ENCODE measurements at regions not wholly inside any gene's neighbourhood (a gene's known extent, or its start where the extent isn't known, plus 50 kb on each side); places are given as distances from the start of the nearest gene placed in this dataset.

DNA sequence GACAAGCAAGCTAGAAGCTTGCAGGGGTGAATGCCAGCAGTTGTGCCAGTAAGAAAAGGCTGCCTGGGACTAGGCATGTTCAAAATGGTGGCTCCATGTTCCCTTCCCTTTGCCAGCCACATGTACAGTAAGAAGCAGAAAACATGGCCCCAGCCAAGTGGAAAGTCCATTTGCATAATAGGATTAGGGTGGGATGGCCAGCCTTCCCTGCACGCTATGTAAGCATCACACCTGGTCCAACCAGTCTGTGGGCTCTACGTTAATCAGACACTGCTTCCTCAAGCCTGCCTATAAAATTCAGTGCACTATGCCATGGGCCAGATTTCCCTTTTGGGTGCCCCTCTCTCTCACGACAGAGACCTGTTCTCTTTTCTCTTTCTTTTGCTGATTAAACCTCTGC, 288.4 kb downstream of the GXYLT1 start:
- Histone ChIP-seq H3K27me3 (replicated peaks; ENCODE audit: control insufficient read depth, insufficient read depth, low read length) (no peaks in the 10 kb centered on the region), H3K36me3 (ENCODE audit: control insufficient read depth, insufficient read depth, low read length) (no peaks in the 10 kb centered on the region), H3K4me3 (replicated peaks; ENCODE audit: low read depth, low read length) (no peak overlapping the region)
- TF ChIP-seq, protein P1, sequence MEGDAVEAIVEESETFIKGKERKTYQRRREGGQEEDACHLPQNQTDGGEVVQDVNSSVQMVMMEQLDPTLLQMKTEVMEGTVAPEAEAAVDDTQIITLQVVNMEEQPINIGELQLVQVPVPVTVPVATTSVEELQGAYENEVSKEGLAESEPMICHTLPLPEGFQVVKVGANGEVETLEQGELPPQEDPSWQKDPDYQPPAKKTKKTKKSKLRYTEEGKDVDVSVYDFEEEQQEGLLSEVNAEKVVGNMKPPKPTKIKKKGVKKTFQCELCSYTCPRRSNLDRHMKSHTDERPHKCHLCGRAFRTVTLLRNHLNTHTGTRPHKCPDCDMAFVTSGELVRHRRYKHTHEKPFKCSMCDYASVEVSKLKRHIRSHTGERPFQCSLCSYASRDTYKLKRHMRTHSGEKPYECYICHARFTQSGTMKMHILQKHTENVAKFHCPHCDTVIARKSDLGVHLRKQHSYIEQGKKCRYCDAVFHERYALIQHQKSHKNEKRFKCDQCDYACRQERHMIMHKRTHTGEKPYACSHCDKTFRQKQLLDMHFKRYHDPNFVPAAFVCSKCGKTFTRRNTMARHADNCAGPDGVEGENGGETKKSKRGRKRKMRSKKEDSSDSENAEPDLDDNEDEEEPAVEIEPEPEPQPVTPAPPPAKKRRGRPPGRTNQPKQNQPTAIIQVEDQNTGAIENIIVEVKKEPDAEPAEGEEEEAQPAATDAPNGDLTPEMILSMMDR (IDR thresholded peaks at IDR 0.05; ENCODE audit: insufficient read depth, low read length, poor library complexity, severe bottlenecking), result no peak
- no peak for DNase-seq (ENCODE audit: extremely low read depth, insufficient read length)

DNA sequence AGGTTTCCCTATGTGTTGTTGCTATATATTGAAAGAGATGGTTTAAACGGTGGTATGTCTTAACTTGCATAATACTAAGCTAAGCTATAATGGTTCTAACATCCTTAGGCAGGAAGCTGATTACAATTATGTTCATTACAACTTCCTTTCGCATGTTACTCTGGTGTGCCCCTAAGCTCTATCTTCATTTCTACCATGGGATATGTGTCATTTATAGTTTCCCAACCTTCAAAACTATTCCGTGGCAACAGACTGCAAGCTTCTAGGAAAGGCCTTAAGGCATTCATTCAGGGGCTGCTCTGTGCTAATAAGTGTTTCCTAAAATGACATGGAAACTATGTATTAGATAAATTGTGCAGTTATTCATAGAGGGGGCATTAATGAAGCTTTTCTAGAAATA, 294.6 kb downstream of the GXYLT1 start:
- TF ChIP-seq, protein P1 (IDR thresholded peaks at IDR 0.05; ENCODE audit: insufficient read depth, low read length, poor library complexity, severe bottlenecking), result no peak
- no peaks in the 10 kb centered on the region for H3K36me3 ChIP-seq (ENCODE audit: control insufficient read depth, insufficient read depth, low read length)
- no peak for DNase-seq (ENCODE audit: extremely low read depth, insufficient read length)
- no peak overlapping the region for H3K4me3 ChIP-seq (replicated peaks; ENCODE audit: low read depth, low read length)
- H3K27me3 ChIP-seq (replicated peaks; ENCODE audit: control insufficient read depth, insufficient read depth, low read length), result no peaks in the 10 kb centered on the region

- no peak for DNase-seq (ENCODE audit: extremely low read depth, insufficient read length)
- TF ChIP-seq, protein P1 (IDR thresholded peaks at IDR 0.05; ENCODE audit: insufficient read depth, low read length, poor library complexity, severe bottlenecking), result no peak
- Histone ChIP-seq H3K4me3 (replicated peaks; ENCODE audit: low read depth, low read length) (no peak overlapping the region), H3K27me3 (replicated peaks; ENCODE audit: control insufficient read depth, insufficient read depth, low read length) (no peaks in the 10 kb centered on the region), H3K36me3 (ENCODE audit: control insufficient read depth, insufficient read depth, low read length) (no peaks in the 10 kb centered on the region)
Measured at GRCh38 chr12:41846718-41847117, 298.0 kb downstream of the GXYLT1 start.

DNA sequence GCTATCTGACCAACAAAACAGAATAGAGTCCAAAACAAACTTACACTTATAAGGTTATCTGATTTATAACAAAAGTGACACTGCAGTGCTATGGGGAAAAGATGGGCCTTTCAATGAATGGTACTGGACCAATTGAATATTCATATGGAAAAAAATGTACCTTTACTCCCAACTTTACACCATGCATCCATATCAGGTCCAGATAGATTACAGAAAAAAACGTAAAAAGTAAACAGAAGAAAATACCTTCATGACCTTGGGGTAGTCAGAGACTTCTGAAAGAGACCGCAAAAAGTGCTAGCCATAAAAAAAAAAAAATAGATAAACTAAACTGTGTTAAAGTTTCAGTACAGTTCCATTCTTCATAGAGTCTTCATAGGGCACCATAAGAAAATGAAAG, 308.3 kb downstream of the GXYLT1 start:
- H3K27me3 ChIP-seq (replicated peaks; ENCODE audit: control insufficient read depth, insufficient read depth, low read length), result no peaks in the 10 kb centered on the region
- TF ChIP-seq, protein P1 (IDR thresholded peaks at IDR 0.05; ENCODE audit: insufficient read depth, low read length, poor library complexity, severe bottlenecking), result no peak
- H3K36me3 ChIP-seq (ENCODE audit: control insufficient read depth, insufficient read depth, low read length), result no peaks in the 10 kb centered on the region
- DNase-seq (ENCODE audit: extremely low read depth, insufficient read length), result no peak
- H3K4me3 ChIP-seq (replicated peaks; ENCODE audit: low read depth, low read length), result no peak overlapping the region

- H3K27me3 ChIP-seq (replicated peaks; ENCODE audit: control insufficient read depth, insufficient read depth, low read length), result no peaks in the 10 kb centered on the region
- H3K36me3 ChIP-seq (ENCODE audit: control insufficient read depth, insufficient read depth, low read length), result no peaks in the 10 kb centered on the region
- no peak overlapping the region for H3K4me3 ChIP-seq (replicated peaks; ENCODE audit: low read depth, low read length)
- no peak for DNase-seq (ENCODE audit: extremely low read depth, insufficient read length)
- TF ChIP-seq, protein P1 (IDR thresholded peaks at IDR 0.05; ENCODE audit: insufficient read depth, low read length, poor library complexity, severe bottlenecking), result no peak
Measured at GRCh38 chr12:41835556-41835955, 309.1 kb downstream of the GXYLT1 start.

- TF ChIP-seq, protein P1 (IDR thresholded peaks at IDR 0.05; ENCODE audit: insufficient read depth, low read length, poor library complexity, severe bottlenecking), result no peak
- Histone ChIP-seq H3K27me3 (replicated peaks; ENCODE audit: control insufficient read depth, insufficient read depth, low read length) (no peaks in the 10 kb centered on the region), H3K4me3 (replicated peaks; ENCODE audit: low read depth, low read length) (no peak overlapping the region), H3K36me3 (ENCODE audit: control insufficient read depth, insufficient read depth, low read length) (no peaks in the 10 kb centered on the region)
- no peak for DNase-seq (ENCODE audit: extremely low read depth, insufficient read length)
Measured at GRCh38 chr12:41819948-41820347, 324.7 kb downstream of the GXYLT1 start.
